Retinal pigment epithelial cell (primary cell): ENCODE measurements at regions not wholly inside any gene's neighbourhood (a gene's known extent, or its start where the extent isn't known, plus 50 kb on each side); places are given as distances from the start of the nearest gene placed in this dataset.

ENCODE experiments used
- DNase-seq: peaks from one replicate; pipeline ENCODE4 v3.0.0-alpha.2; 2010; ENCODE audit warnings: low read depth
- H3K4me3 ChIP-seq: 2 replicates; pipeline ENCODE4 v1.5.1; 2011; ENCODE audit warnings: mild to moderate bottlenecking, low read length, control low read depth, moderate library complexity
- TF ChIP-seq, protein P1 (sequence below): conservative IDR thresholded peaks from 2 replicates; pipeline ENCODE4 v1.5.1; 2011; ENCODE audit warnings: low read depth, low read length, control low read depth, inconsistent platforms

DNA sequence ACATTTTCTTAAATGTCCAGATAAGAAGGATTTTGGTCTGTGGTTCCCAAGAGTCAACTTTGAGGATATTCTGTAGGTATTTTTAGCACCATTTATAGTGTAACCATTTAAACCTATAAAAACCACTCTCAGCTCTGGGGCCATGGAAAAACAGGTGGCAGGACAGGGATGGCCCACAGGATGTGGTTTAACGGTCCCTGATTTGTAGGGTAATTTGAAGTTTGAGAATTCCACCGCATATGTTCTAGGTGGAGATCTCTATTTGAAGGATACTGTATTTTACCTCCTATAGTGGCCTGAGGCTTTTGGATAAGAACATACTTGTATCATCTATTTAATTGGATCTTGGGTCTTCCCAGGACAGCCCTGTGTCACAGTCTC, 62.4 kb upstream of the IGLL5 start:
- DNase-seq: no peak
- no peak overlapping the region for H3K4me3 ChIP-seq
- TF ChIP-seq, protein P1, sequence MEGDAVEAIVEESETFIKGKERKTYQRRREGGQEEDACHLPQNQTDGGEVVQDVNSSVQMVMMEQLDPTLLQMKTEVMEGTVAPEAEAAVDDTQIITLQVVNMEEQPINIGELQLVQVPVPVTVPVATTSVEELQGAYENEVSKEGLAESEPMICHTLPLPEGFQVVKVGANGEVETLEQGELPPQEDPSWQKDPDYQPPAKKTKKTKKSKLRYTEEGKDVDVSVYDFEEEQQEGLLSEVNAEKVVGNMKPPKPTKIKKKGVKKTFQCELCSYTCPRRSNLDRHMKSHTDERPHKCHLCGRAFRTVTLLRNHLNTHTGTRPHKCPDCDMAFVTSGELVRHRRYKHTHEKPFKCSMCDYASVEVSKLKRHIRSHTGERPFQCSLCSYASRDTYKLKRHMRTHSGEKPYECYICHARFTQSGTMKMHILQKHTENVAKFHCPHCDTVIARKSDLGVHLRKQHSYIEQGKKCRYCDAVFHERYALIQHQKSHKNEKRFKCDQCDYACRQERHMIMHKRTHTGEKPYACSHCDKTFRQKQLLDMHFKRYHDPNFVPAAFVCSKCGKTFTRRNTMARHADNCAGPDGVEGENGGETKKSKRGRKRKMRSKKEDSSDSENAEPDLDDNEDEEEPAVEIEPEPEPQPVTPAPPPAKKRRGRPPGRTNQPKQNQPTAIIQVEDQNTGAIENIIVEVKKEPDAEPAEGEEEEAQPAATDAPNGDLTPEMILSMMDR: no peak

DNA sequence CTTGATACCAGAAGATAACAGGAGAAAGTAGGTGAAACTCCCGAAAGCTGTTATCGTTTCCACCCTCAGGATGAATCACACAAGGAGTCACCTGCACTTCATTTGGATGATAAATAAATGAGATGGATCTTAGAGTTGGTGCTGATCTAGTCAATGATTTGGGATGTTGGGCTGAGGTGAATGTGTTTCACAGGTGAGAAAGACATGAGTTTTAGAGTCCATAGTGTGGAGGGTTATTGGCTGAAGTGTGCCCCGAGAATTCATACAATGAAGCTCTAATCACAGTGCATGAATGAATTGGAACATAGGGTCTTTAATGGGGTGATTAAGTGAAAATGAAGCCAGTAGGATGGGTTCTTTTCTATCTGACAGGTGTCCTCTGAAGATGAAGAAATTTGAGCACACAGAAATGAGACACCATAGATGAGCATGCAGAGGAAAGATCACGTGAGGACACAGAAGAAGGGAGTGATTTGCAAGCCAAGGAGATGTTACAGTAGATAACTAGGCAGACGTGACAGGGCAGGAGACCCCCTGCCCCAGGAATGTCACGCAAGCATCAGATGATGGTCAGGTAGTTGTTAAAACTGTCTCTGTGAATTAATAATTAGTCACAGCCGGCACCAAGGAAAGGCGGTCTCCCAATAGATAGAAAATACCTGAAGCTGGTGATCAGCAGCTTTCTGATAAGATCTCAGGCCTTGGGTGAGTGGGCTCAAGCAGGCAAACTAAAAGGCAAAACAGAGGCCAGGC, 60.3 kb upstream of the IGLL5 start:
- DNase-seq: no peak
- TF ChIP-seq, protein P1: no peak
- H3K4me3 ChIP-seq: no peak overlapping the region

DNA sequence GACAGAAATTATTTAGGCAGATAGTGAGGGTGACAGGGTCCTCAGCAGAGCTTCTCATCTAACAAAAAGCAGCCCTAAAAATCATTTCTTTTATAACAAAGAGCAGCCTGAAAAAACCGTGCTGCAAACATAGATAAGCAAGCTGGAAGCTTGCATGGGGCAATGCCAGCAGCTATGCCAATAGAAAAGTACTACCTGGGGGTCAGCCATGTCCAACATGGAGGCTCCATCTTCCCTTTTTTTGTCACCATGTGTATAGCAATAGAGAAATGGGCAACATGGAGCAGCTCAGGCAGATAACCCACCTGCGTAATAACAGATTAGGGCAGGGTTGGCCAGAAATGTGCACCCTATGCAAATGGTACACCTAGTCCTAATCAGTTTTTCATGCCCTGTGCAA, 57.4 kb upstream of the IGLL5 start:
- TF ChIP-seq, protein P1: no peak
- H3K4me3 ChIP-seq: no peak overlapping the region
- DNase-seq: no peak

DNA sequence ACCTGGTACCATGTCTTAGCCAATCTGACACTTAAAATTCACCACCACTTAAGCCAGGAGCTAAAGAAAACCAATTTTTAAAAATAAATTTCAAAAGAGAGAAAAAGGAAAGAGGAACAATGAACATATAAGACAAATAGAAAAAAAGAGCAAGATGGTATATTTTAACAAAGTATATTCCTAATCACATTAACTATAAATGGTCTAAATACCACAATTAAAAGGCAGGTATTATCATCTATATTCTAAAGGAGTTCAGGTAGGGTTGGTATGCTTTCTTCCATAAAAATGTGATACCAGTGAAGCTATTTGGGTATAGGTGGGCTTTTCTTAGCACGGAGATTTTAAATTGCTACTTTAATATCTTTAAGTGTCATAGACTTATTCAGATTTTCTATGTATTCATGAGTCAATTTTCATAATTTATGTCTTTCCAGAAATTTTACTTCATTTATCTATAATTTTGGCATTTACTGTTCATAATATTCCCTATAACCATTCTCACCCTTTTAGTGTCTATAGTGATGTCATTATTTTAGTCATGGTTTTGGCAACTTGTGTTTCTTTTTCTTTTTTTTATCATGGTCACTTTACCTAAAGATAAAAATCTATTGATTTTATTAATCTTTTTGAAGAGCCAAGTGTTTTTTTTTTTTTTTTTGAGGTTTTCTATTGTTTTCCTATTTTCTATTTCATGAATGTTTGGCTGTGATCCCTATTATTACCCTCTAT, 56.5 kb upstream of the IGLL5 start:
- H3K4me3 ChIP-seq: no peak overlapping the region
- DNase-seq: no peak
- TF ChIP-seq, protein P1: no peak

DNA sequence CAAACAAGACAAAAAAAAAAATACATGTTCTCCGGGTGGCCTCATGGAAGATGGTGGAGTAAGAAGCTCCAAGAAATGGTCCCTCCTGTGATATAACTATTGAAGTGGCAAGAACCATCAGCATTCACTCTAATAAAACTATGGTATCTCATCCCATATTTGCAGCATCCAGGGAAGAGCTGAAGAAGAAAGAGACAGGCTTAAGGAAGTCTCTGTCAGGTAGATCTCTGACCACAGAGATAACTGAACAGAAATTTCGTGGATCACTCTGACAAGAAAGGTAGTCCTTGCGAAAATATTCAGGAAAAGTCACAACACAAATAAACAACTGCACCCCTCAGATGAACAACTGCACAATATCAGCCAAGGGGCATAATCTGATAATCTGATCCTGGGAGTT, 54.6 kb upstream of the IGLL5 start:
- TF ChIP-seq, protein P1: no peak
- H3K4me3 ChIP-seq: no peak overlapping the region
- DNase-seq: no peak

DNA sequence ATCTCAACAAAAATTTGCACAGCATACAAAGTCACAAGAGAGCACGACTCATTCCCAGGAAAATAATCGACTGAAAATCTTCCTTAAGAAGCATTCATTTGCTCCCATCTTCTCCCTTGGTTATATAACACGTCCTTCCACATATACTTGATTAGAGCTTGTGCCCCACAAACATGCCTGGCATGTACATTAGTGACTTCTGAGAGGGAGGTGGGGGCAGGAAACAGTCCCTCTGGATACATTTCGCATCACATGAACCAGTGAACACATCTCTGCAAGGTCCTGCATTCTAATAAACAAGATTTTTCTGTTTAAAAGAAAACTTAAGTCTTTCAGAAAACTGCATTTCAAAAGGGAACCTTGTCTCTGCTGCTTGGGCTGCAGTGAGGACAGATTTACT, 54.1 kb upstream of the IGLL5 start:
- no peak for DNase-seq
- no peak overlapping the region for H3K4me3 ChIP-seq
- TF ChIP-seq, protein P1: no peak

DNA sequence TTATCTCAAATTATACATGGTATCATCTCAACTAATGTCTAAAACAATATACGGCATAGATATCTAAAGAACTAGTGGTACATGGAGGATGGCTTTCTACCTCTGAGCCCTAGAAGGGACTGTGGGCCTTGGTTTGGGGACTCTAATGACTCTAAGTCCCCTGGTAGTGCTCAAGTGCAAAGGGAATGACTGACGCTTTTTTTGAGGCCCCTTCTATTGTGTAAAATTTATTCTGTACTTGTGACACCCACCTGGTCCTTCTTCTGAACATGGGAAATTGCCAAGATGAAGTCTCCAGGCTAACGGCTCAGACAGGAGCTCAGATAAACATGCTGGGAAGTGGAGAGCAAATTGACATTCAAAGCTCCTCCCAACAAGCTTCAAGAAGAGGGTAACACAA, 53.4 kb upstream of the IGLL5 start:
- no peak for DNase-seq
- no peak overlapping the region for H3K4me3 ChIP-seq
- TF ChIP-seq, protein P1: no peak
